HEK293 (cell line): ENCODE measurements at regions not wholly inside any gene's neighbourhood (a gene's known extent, or its start where the extent isn't known, plus 50 kb on each side); places are given as distances from the start of the nearest gene placed in this dataset.

Experiments
- CTCF ChIA-PET: fragments of 350-600 bp; formaldehyde crosslinking; extraction: SDS; loops from one replicate; lab custom pipeline; 2021; ENCODE audit warnings: antibody characterized with exemption; lab: Yijun Ruan, JAX
- POLR2A ChIA-PET: fragments of 300-600 bp; formaldehyde crosslinking; extraction: SDS; loops from one replicate; lab custom pipeline; 2020; ENCODE audit warnings: antibody characterized with exemption, inconsistent platforms; lab: Yijun Ruan, JAX
- H3K27ac ChIP-seq: fragments of 200-500 bp; sonication (Bioruptor generic); 2 replicates; pipeline ENCODE4 v1.5.1; 2014; ENCODE audit warnings: low read depth, low read length, control low read depth, inconsistent platforms; ENCODE audit errors: extremely low read depth
- H3K36me3 ChIP-seq, 2 experiments: fragments of 200-500 bp in 1 of 2; sonication (Bioruptor generic) in 1 of 2; 1 replicate in 1 of 2; 2 replicates in 1 of 2; pipeline ENCODE4 v1.5.1; 2014 to 2017; ENCODE audit warnings: inconsistent platforms in 2 of 2, low read length in 2 of 2; ENCODE audit not compliant: control insufficient read depth in 2 of 2, insufficient read depth in 1 of 2
- H3K4me1 ChIP-seq: fragments of 200-500 bp; sonication (Bioruptor generic); 2 replicates; pipeline ENCODE4 v1.5.1; 2014; ENCODE audit warnings: mild to moderate bottlenecking, low read length, inconsistent platforms; ENCODE audit not compliant: control insufficient read depth, insufficient read depth
- H3K4me3 ChIP-seq: 2 replicates; pipeline ENCODE4 v1.5.1; 2011; ENCODE audit warnings: low read depth, mild to moderate bottlenecking, control low read depth, low read length, moderate library complexity
- H3K9me3 ChIP-seq: fragments of 200-500 bp; sonication (Bioruptor generic); 2 replicates; pipeline ENCODE4 v1.5.1; 2014; ENCODE audit warnings: low read depth, low read length, inconsistent platforms; ENCODE audit not compliant: control insufficient read depth, insufficient read depth
- GLI4 ChIP-seq: fragments of 450-650 bp; formaldehyde crosslinking; IDR thresholded peaks from 2 replicates; pipeline ENCODE4 v1.5.1; 2016; ENCODE audit warnings: missing biosample characterization, missing genetic modification characterization
- HOXA7 ChIP-seq: sonication (generic); formaldehyde crosslinking; IDR thresholded peaks from 2 replicates; pipeline ENCODE4 v1.8.1; 2022; ENCODE audit warnings: missing genetic modification reagents, borderline replicate concordance
- HOXC10 ChIP-seq: sonication (generic); formaldehyde crosslinking; IDR thresholded peaks from 2 replicates; pipeline ENCODE4 v1.8.1; 2023; ENCODE audit warnings: mild to moderate bottlenecking, missing genetic modification reagents
- KLF7 ChIP-seq: fragments of 450-650 bp; formaldehyde crosslinking; IDR thresholded peaks from 2 replicates; pipeline ENCODE4 v1.5.1; 2016; ENCODE audit warnings: missing biosample characterization, missing genetic modification characterization, borderline replicate concordance
- PBX3 ChIP-seq: sonication (generic); formaldehyde crosslinking; IDR thresholded peaks from 2 replicates; pipeline ENCODE4 v1.8.1; 2022; ENCODE audit warnings: mild to moderate bottlenecking, moderate library complexity, missing genetic modification reagents
- PRDM1 ChIP-seq: fragments of 450-650 bp; formaldehyde crosslinking; IDR thresholded peaks from 2 replicates; pipeline ENCODE4; 2016; ENCODE audit warnings: missing biosample characterization, missing genetic modification characterization
- REPIN1 ChIP-seq: fragments of 450-650 bp; formaldehyde crosslinking; IDR thresholded peaks from 2 replicates; pipeline ENCODE4 v1.5.1; 2017; ENCODE audit warnings: missing biosample characterization, missing genetic modification characterization, low read depth
- ZBTB49 ChIP-seq: fragments of 450-650 bp; formaldehyde crosslinking; IDR thresholded peaks from 2 replicates; pipeline ENCODE4 v1.5.1; 2016; ENCODE audit warnings: missing biosample characterization, missing genetic modification characterization, low read depth
- ZNF138 ChIP-seq: fragments of 450-650 bp; formaldehyde crosslinking; IDR thresholded peaks from 2 replicates; pipeline ENCODE4 v1.5.1; 2016; ENCODE audit warnings: missing biosample characterization, missing genetic modification characterization, borderline replicate concordance
- ZNF146 ChIP-seq: fragments of 450-650 bp; formaldehyde crosslinking; IDR thresholded peaks from 2 replicates; pipeline ENCODE4 v1.5.1; 2016; ENCODE audit warnings: missing biosample characterization, missing genetic modification characterization
- ZNF184 ChIP-seq: fragments of 450-650 bp; IDR thresholded peaks from 2 replicates; pipeline ENCODE4 v1.5.1; 2018; ENCODE audit warnings: missing biosample characterization, mild to moderate bottlenecking, missing genetic modification characterization
- ZNF341 ChIP-seq: fragments of 450-650 bp; formaldehyde crosslinking; IDR thresholded peaks from 2 replicates; pipeline ENCODE4; 2016; ENCODE audit warnings: low read depth, missing biosample characterization, missing genetic modification characterization
- ZNF37A ChIP-seq: fragments of 450-650 bp; IDR thresholded peaks from 2 replicates; pipeline ENCODE4 v1.5.1; 2018; ENCODE audit warnings: missing biosample characterization, missing genetic modification characterization
- ZNF394 ChIP-seq: fragments of 450-650 bp; formaldehyde crosslinking; IDR thresholded peaks from 2 replicates; pipeline ENCODE4 v1.5.1; 2016; ENCODE audit warnings: missing biosample characterization, missing genetic modification characterization, mild to moderate bottlenecking, moderate library complexity, borderline replicate concordance
- ZNF423 ChIP-seq: fragments of 450-650 bp; formaldehyde crosslinking; IDR thresholded peaks from 2 replicates; pipeline ENCODE4 v1.5.1; 2016; ENCODE audit warnings: missing biosample characterization, missing genetic modification characterization
- ZNF510 ChIP-seq: fragments of 450-650 bp; formaldehyde crosslinking; IDR thresholded peaks from 2 replicates; pipeline ENCODE4 v1.5.1; 2018; ENCODE audit warnings: mild to moderate bottlenecking, missing genetic modification characterization, missing biosample characterization; ENCODE audit not compliant: insufficient replicate concordance
- ZNF530 ChIP-seq: fragments of 450-650 bp; formaldehyde crosslinking; IDR thresholded peaks from 2 replicates; pipeline ENCODE4 v1.5.1; 2016; ENCODE audit warnings: low read depth, missing biosample characterization, missing genetic modification characterization
- ZNF558 ChIP-seq: fragments of 450-650 bp; formaldehyde crosslinking; IDR thresholded peaks from 2 replicates; pipeline ENCODE4 v1.5.1; 2016; ENCODE audit warnings: missing biosample characterization, missing genetic modification characterization
- ZNF585B ChIP-seq: fragments of 450-650 bp; formaldehyde crosslinking; IDR thresholded peaks from 2 replicates; pipeline ENCODE4 v1.5.1; 2016; ENCODE audit warnings: missing biosample characterization, missing genetic modification characterization
- ZNF623 ChIP-seq: fragments of 450-650 bp; formaldehyde crosslinking; IDR thresholded peaks from 2 replicates; pipeline ENCODE4 v1.5.1; 2016; ENCODE audit warnings: missing biosample characterization, missing genetic modification characterization
- ZNF837 ChIP-seq: fragments of 450-650 bp; formaldehyde crosslinking; IDR thresholded peaks from 2 replicates; pipeline ENCODE4 v1.5.1; 2016; ENCODE audit warnings: missing biosample characterization, missing genetic modification characterization
- ZNF843 ChIP-seq: fragments of 450-650 bp; formaldehyde crosslinking; IDR thresholded peaks from 2 replicates; pipeline ENCODE4 v1.5.1; 2016; ENCODE audit warnings: missing biosample characterization, missing genetic modification characterization
- TF ChIP-seq, protein P1 (sequence below): fragments of 450-650 bp; formaldehyde crosslinking; IDR thresholded peaks from 2 replicates; pipeline ENCODE4 v1.5.1; 2017; ENCODE audit warnings: missing biosample characterization, missing genetic modification characterization
- TF ChIP-seq, protein P2 (sequence below): fragments of 450-650 bp; formaldehyde crosslinking; IDR thresholded peaks from 2 replicates; pipeline ENCODE4 v1.5.0; 2017; ENCODE audit warnings: missing biosample characterization, missing genetic modification characterization, borderline replicate concordance
- TF ChIP-seq, protein P3 (sequence below): fragments of 450-650 bp; formaldehyde crosslinking; IDR thresholded peaks from 2 replicates; pipeline ENCODE4 v1.5.1; 2017; ENCODE audit warnings: missing biosample characterization, missing genetic modification characterization
- TF ChIP-seq, protein P4 (sequence below): fragments of 450-650 bp; formaldehyde crosslinking; IDR thresholded peaks from 2 replicates; pipeline ENCODE4 v1.5.1; 2017; ENCODE audit warnings: missing biosample characterization, missing genetic modification characterization

DNA sequence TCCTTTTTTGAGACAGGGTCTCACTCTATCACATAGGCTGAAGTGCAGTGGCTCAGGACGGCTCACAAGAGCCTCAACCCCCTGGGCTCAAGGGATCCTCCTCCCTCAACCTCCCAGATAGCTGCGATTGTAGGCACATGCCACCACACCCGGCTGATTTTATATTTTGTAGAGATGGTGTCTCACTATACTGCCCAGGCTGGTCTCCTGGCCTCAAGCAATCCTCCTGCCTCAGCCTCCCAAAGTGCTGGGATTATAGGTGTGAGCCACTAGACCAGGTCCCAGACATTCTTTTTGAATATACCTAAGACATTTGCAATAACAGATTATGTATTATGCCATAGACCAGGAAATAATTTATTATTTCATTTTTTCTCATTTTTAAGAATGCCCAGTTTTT lies 58.3 kb upstream of the CDYL start:
- CTCF ChIA-PET, result no interaction called here
- Histone ChIP-seq H3K9me3 (no peaks in the 10 kb centered on the region), H3K36me3 (no peaks in the 10 kb centered on the region; a peak in 1 of 3 replicates), H3K4me3 (no peak overlapping the region), H3K27ac (no peak overlapping the region), H3K4me1 (no peaks in the 10 kb centered on the region)
- TF ChIP-seq, protein P1, sequence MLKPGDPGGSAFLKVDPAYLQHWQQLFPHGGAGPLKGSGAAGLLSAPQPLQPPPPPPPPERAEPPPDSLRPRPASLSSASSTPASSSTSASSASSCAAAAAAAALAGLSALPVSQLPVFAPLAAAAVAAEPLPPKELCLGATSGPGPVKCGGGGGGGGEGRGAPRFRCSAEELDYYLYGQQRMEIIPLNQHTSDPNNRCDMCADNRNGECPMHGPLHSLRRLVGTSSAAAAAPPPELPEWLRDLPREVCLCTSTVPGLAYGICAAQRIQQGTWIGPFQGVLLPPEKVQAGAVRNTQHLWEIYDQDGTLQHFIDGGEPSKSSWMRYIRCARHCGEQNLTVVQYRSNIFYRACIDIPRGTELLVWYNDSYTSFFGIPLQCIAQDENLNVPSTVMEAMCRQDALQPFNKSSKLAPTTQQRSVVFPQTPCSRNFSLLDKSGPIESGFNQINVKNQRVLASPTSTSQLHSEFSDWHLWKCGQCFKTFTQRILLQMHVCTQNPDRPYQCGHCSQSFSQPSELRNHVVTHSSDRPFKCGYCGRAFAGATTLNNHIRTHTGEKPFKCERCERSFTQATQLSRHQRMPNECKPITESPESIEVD (tag by site-specific recombination), result no peak
- TF ChIP-seq HOXA7 (CRISPR knock-in tag), result no peak
- TF ChIP-seq, protein P2, sequence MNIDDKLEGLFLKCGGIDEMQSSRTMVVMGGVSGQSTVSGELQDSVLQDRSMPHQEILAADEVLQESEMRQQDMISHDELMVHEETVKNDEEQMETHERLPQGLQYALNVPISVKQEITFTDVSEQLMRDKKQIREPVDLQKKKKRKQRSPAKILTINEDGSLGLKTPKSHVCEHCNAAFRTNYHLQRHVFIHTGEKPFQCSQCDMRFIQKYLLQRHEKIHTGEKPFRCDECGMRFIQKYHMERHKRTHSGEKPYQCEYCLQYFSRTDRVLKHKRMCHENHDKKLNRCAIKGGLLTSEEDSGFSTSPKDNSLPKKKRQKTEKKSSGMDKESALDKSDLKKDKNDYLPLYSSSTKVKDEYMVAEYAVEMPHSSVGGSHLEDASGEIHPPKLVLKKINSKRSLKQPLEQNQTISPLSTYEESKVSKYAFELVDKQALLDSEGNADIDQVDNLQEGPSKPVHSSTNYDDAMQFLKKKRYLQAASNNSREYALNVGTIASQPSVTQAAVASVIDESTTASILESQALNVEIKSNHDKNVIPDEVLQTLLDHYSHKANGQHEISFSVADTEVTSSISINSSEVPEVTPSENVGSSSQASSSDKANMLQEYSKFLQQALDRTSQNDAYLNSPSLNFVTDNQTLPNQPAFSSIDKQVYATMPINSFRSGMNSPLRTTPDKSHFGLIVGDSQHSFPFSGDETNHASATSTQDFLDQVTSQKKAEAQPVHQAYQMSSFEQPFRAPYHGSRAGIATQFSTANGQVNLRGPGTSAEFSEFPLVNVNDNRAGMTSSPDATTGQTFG (tag by site-specific recombination), result no peak
- no peak for TF ChIP-seq ZNF138 (tag by site-specific recombination)
- no peak for TF ChIP-seq ZNF558
- no peak for TF ChIP-seq HOXC10 (CRISPR knock-in tag)
- no peak for TF ChIP-seq KLF7 (tag by site-specific recombination)
- TF ChIP-seq ZNF184 (tag by site-specific recombination), result no peak
- TF ChIP-seq ZNF341 (tag by site-specific recombination), result no peak
- no peak for TF ChIP-seq ZNF423 (tag by site-specific recombination)
- no peak for TF ChIP-seq PBX3 (CRISPR knock-in tag)
- no peak for TF ChIP-seq PRDM1 (tag by site-specific recombination)
- TF ChIP-seq ZNF510 (tag by site-specific recombination), result no peak
- POLR2A ChIA-PET, result no interaction called here

- Histone ChIP-seq H3K9me3 (no peaks in the 10 kb centered on the region), H3K27ac (no peak overlapping the region), H3K36me3 (no peaks in the 10 kb centered on the region; a peak in 1 of 3 replicates), H3K4me1 (no peaks in the 10 kb centered on the region), H3K4me3 (no peak overlapping the region)
- ChIA-PET POLR2A (no interaction called here), CTCF (interaction anchor here (0.7 kb wide), 1 partner anchor 355 kb away, joined by 4 read pairs; no protein-coding TSS in a partner anchor)
- TF ChIP-seq ZNF585B (no peak), ZNF37A (tag by site-specific recombination) (no peak), ZNF843 (tag by site-specific recombination) (no peak), ZNF394 (tag by site-specific recombination) (no peak), ZNF530 (no peak), ZBTB49 (tag by site-specific recombination) (no peak), ZNF623 (no peak), GLI4 (no peak), ZNF146 (no peak), REPIN1 (tag by site-specific recombination) (no peak), ZNF837 (tag by site-specific recombination) (no peak), PRDM1 (tag by site-specific recombination) (no peak)
- TF ChIP-seq, protein P3, sequence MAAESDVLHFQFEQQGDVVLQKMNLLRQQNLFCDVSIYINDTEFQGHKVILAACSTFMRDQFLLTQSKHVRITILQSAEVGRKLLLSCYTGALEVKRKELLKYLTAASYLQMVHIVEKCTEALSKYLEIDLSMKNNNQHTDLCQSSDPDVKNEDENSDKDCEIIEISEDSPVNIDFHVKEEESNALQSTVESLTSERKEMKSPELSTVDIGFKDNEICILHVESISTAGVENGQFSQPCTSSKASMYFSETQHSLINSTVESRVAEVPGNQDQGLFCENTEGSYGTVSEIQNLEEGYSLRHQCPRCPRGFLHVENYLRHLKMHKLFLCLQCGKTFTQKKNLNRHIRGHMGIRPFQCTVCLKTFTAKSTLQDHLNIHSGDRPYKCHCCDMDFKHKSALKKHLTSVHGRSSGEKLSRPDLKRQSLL, result no peak
- TF ChIP-seq, protein P4, sequence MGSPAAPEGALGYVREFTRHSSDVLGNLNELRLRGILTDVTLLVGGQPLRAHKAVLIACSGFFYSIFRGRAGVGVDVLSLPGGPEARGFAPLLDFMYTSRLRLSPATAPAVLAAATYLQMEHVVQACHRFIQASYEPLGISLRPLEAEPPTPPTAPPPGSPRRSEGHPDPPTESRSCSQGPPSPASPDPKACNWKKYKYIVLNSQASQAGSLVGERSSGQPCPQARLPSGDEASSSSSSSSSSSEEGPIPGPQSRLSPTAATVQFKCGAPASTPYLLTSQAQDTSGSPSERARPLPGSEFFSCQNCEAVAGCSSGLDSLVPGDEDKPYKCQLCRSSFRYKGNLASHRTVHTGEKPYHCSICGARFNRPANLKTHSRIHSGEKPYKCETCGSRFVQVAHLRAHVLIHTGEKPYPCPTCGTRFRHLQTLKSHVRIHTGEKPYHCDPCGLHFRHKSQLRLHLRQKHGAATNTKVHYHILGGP (tag by site-specific recombination), result no peak
These were observed 59.1 kb upstream of the CDYL start for GRCh38 chr6:4717124-4717523.
